ENCODE measurements at regions not wholly inside any gene's neighbourhood (a gene's known extent, or its start where the extent isn't known, plus 50 kb on each side); places are given as distances from the start of the nearest gene placed in this dataset.

GRCh38 chr7:121466455-121466854 lies 70.3 kb upstream of the FAM3C start:
- DNase-seq (ENCODE audit: insufficient read length, low spot score) (no peak), FAIRE-seq (no peak)
- TF ChIP-seq TAF1 (IDR thresholded peaks at IDR 0.05; ENCODE audit: low read depth, low read length): no peak
- TF ChIP-seq SPI1 (IDR thresholded peaks at IDR 0.05; ENCODE audit: low read depth, low read length): no peak
- no peak for TF ChIP-seq PAX5 (IDR thresholded peaks at IDR 0.05; ENCODE audit: insufficient read depth, low read length, severe bottlenecking)
- TF ChIP-seq POLR2A (IDR thresholded peaks at IDR 0.05; ENCODE audit: low read depth, low read length): no peak
- TF ChIP-seq POU2F2 (IDR thresholded peaks at IDR 0.05; ENCODE audit: low read depth, low read length): no peak
- no peak for TF ChIP-seq POLR2AphosphoS5 (IDR thresholded peaks at IDR 0.05; ENCODE audit: low read depth, low read length)

- TF ChIP-seq POU2F2 (IDR thresholded peaks at IDR 0.05; ENCODE audit: low read depth, low read length): no peak
- TF ChIP-seq POLR2A (IDR thresholded peaks at IDR 0.05; ENCODE audit: low read depth, low read length): no peak
- no peak for TF ChIP-seq POLR2AphosphoS5 (IDR thresholded peaks at IDR 0.05; ENCODE audit: low read depth, low read length)
- no peak for TF ChIP-seq TAF1 (IDR thresholded peaks at IDR 0.05; ENCODE audit: low read depth, low read length)
- no peak for TF ChIP-seq SPI1 (IDR thresholded peaks at IDR 0.05; ENCODE audit: low read depth, low read length)
- no peak for TF ChIP-seq PAX5 (IDR thresholded peaks at IDR 0.05; ENCODE audit: insufficient read depth, low read length, severe bottlenecking)
- FAIRE-seq (no peak), DNase-seq (ENCODE audit: insufficient read length, low spot score) (no peak)
These were observed 63.0 kb upstream of the FAM3C start for GRCh38 chr7:121459148-121459547.

- FAIRE-seq: no peak
- DNase-seq (ENCODE audit: insufficient read length, low spot score): no peak
- TF ChIP-seq POLR2AphosphoS5 (IDR thresholded peaks at IDR 0.05; ENCODE audit: low read depth, low read length) (no peak), PAX5 (IDR thresholded peaks at IDR 0.05; ENCODE audit: insufficient read depth, low read length, severe bottlenecking) (no peak), TAF1 (IDR thresholded peaks at IDR 0.05; ENCODE audit: low read depth, low read length) (no peak), SPI1 (IDR thresholded peaks at IDR 0.05; ENCODE audit: low read depth, low read length) (no peak), POU2F2 (IDR thresholded peaks at IDR 0.05; ENCODE audit: low read depth, low read length) (no peak), POLR2A (IDR thresholded peaks at IDR 0.05; ENCODE audit: low read depth, low read length) (no peak)
These were observed 60.8 kb upstream of the FAM3C start for GRCh38 chr7:121456785-121457359.

- FAIRE-seq (no peak), DNase-seq (ENCODE audit: insufficient read length, low spot score) (no peak)
- TF ChIP-seq PAX5 (IDR thresholded peaks at IDR 0.05; ENCODE audit: insufficient read depth, low read length, severe bottlenecking): no peak
- no peak for TF ChIP-seq SPI1 (IDR thresholded peaks at IDR 0.05; ENCODE audit: low read depth, low read length)
- no peak for TF ChIP-seq POLR2AphosphoS5 (IDR thresholded peaks at IDR 0.05; ENCODE audit: low read depth, low read length)
- no peak for TF ChIP-seq POU2F2 (IDR thresholded peaks at IDR 0.05; ENCODE audit: low read depth, low read length)
- no peak for TF ChIP-seq POLR2A (IDR thresholded peaks at IDR 0.05; ENCODE audit: low read depth, low read length)
- TF ChIP-seq TAF1 (IDR thresholded peaks at IDR 0.05; ENCODE audit: low read depth, low read length): no peak
These were observed 59.9 kb upstream of the FAM3C start for GRCh38 chr7:121456015-121456414.

- TF ChIP-seq PAX5 (IDR thresholded peaks at IDR 0.05; ENCODE audit: insufficient read depth, low read length, severe bottlenecking) (no peak), POLR2AphosphoS5 (IDR thresholded peaks at IDR 0.05; ENCODE audit: low read depth, low read length) (no peak), TAF1 (IDR thresholded peaks at IDR 0.05; ENCODE audit: low read depth, low read length) (no peak), POU2F2 (IDR thresholded peaks at IDR 0.05; ENCODE audit: low read depth, low read length) (no peak), POLR2A (IDR thresholded peaks at IDR 0.05; ENCODE audit: low read depth, low read length) (no peak), SPI1 (IDR thresholded peaks at IDR 0.05; ENCODE audit: low read depth, low read length) (no peak)
- FAIRE-seq: no peak
- DNase-seq (ENCODE audit: insufficient read length, low spot score): no peak
These were observed 56.3 kb upstream of the FAM3C start for GRCh38 chr7:121452389-121452788.

GRCh38 chr7:121451367-121452094 lies 55.4 kb upstream of the FAM3C start:
- no peak for DNase-seq (ENCODE audit: insufficient read length, low spot score)
- no peak for FAIRE-seq
- TF ChIP-seq SPI1 (IDR thresholded peaks at IDR 0.05; ENCODE audit: low read depth, low read length) (peak; percentile 49), POLR2A (IDR thresholded peaks at IDR 0.05; ENCODE audit: low read depth, low read length) (no peak)

GRCh38 chr7:121450631-121451198 lies 54.6 kb upstream of the FAM3C start:
- no peak for DNase-seq (ENCODE audit: insufficient read length, low spot score)
- TF ChIP-seq POLR2AphosphoS5 (IDR thresholded peaks at IDR 0.05; ENCODE audit: low read depth, low read length) (no peak), TAF1 (IDR thresholded peaks at IDR 0.05; ENCODE audit: low read depth, low read length) (no peak)
- FAIRE-seq: no peak

- TF ChIP-seq POU2F2 (IDR thresholded peaks at IDR 0.05; ENCODE audit: low read depth, low read length) (no peak), POLR2A (IDR thresholded peaks at IDR 0.05; ENCODE audit: low read depth, low read length) (no peak), POLR2AphosphoS5 (IDR thresholded peaks at IDR 0.05; ENCODE audit: low read depth, low read length) (no peak)
- DNase-seq (ENCODE audit: insufficient read length, low spot score) (no peak), FAIRE-seq (no peak)
These were observed 53.7 kb upstream of the FAM3C start for GRCh38 chr7:121449735-121450240.

GRCh38 chr7:121449329-121449728 lies 53.2 kb upstream of the FAM3C start:
- TF ChIP-seq TAF1 (IDR thresholded peaks at IDR 0.05; ENCODE audit: low read depth, low read length) (no peak), SPI1 (IDR thresholded peaks at IDR 0.05; ENCODE audit: low read depth, low read length) (no peak), PAX5 (IDR thresholded peaks at IDR 0.05; ENCODE audit: insufficient read depth, low read length, severe bottlenecking) (no peak), POLR2AphosphoS5 (IDR thresholded peaks at IDR 0.05; ENCODE audit: low read depth, low read length) (no peak), POLR2A (IDR thresholded peaks at IDR 0.05; ENCODE audit: low read depth, low read length) (no peak), POU2F2 (IDR thresholded peaks at IDR 0.05; ENCODE audit: low read depth, low read length) (no peak)
- FAIRE-seq (no peak), DNase-seq (ENCODE audit: insufficient read length, low spot score) (no peak)

- FAIRE-seq: no peak
- no peak for DNase-seq (ENCODE audit: insufficient read length, low spot score)
- no peak for TF ChIP-seq TAF1 (IDR thresholded peaks at IDR 0.05; ENCODE audit: low read depth, low read length)
- no peak for TF ChIP-seq POU2F2 (IDR thresholded peaks at IDR 0.05; ENCODE audit: low read depth, low read length)
- no peak for TF ChIP-seq SPI1 (IDR thresholded peaks at IDR 0.05; ENCODE audit: low read depth, low read length)
- no peak for TF ChIP-seq POLR2A (IDR thresholded peaks at IDR 0.05; ENCODE audit: low read depth, low read length)
- no peak for TF ChIP-seq PAX5 (IDR thresholded peaks at IDR 0.05; ENCODE audit: insufficient read depth, low read length, severe bottlenecking)
- no peak for TF ChIP-seq POLR2AphosphoS5 (IDR thresholded peaks at IDR 0.05; ENCODE audit: low read depth, low read length)
These were observed 52.3 kb upstream of the FAM3C start for GRCh38 chr7:121448429-121448828.

Measured in GM12891 (cell line).